ENCODE measurements at regions not wholly inside any gene's neighbourhood (a gene's known extent, or its start where the extent isn't known, plus 50 kb on each side); places are given as distances from the start of the nearest gene placed in this dataset.

GRCh38 chr2:238697193-238698071, 150.5 kb upstream of the TWIST2 start:
- no peak for DNase-seq (ENCODE audit: low read depth in 4 of 4, low spot score in 3 of 4)

- no peak for DNase-seq (ENCODE audit: low read depth in 4 of 4, low spot score in 3 of 4)
These were observed 149.9 kb upstream of the TWIST2 start for GRCh38 chr2:238698072-238698352.

- DNase-seq (ENCODE audit: low read depth in 4 of 4, low spot score in 3 of 4) = no peak
These were observed 149.2 kb upstream of the TWIST2 start for GRCh38 chr2:238698451-238699306.

GRCh38 chr2:238699307-238700116, 148.4 kb upstream of the TWIST2 start:
- no peak for DNase-seq (ENCODE audit: low read depth in 4 of 4, low spot score in 3 of 4)

- DNase-seq (ENCODE audit: low read depth in 4 of 4, low spot score in 3 of 4) = no peak
These were observed 147.8 kb upstream of the TWIST2 start for GRCh38 chr2:238700117-238700457.

GRCh38 chr2:238700506-238701340, 147.2 kb upstream of the TWIST2 start:
- no peak for DNase-seq (ENCODE audit: low read depth in 4 of 4, low spot score in 3 of 4)

- DNase-seq (ENCODE audit: low read depth in 4 of 4, low spot score in 3 of 4) = no peak
These were observed 146.3 kb upstream of the TWIST2 start for GRCh38 chr2:238701341-238702206.

GRCh38 chr2:238702276-238703052, 145.4 kb upstream of the TWIST2 start:
- DNase-seq (ENCODE audit: low read depth in 4 of 4, low spot score in 3 of 4) = no peak

GRCh38 chr2:238703053-238703415, 144.9 kb upstream of the TWIST2 start:
- DNase-seq (ENCODE audit: low read depth in 4 of 4, low spot score in 3 of 4) = no peak

- no peak for DNase-seq (ENCODE audit: low read depth in 4 of 4, low spot score in 3 of 4)
These were observed 144.4 kb upstream of the TWIST2 start for GRCh38 chr2:238703436-238703835.

- DNase-seq (ENCODE audit: low read depth in 4 of 4, low spot score in 3 of 4) = no peak
These were observed 143.2 kb upstream of the TWIST2 start for GRCh38 chr2:238704471-238705225.

GRCh38 chr2:238706163-238706562, 141.7 kb upstream of the TWIST2 start:
- DNase-seq (ENCODE audit: low read depth in 4 of 4, low spot score in 3 of 4) = no peak

GRCh38 chr2:238706673-238707072, 141.2 kb upstream of the TWIST2 start:
- DNase-seq (ENCODE audit: low read depth in 4 of 4, low spot score in 3 of 4) = no peak

- DNase-seq (ENCODE audit: low read depth in 4 of 4, low spot score in 3 of 4) = no peak
These were observed 138.4 kb upstream of the TWIST2 start for GRCh38 chr2:238709325-238710025.

- no peak for DNase-seq (ENCODE audit: low read depth in 4 of 4, low spot score in 3 of 4)
These were observed 137.7 kb upstream of the TWIST2 start for GRCh38 chr2:238710032-238710735.

- no peak for DNase-seq (ENCODE audit: low read depth in 4 of 4, low spot score in 3 of 4)
These were observed 137.1 kb upstream of the TWIST2 start for GRCh38 chr2:238710787-238711186.

- DNase-seq (ENCODE audit: low read depth in 4 of 4, low spot score in 3 of 4) = no peak
These were observed 136.5 kb upstream of the TWIST2 start for GRCh38 chr2:238711346-238711745.
